ENCODE measurements at regions not wholly inside any gene's neighbourhood (a gene's known extent, or its start where the extent isn't known, plus 50 kb on each side); places are given as distances from the start of the nearest gene placed in this dataset.

DNA sequence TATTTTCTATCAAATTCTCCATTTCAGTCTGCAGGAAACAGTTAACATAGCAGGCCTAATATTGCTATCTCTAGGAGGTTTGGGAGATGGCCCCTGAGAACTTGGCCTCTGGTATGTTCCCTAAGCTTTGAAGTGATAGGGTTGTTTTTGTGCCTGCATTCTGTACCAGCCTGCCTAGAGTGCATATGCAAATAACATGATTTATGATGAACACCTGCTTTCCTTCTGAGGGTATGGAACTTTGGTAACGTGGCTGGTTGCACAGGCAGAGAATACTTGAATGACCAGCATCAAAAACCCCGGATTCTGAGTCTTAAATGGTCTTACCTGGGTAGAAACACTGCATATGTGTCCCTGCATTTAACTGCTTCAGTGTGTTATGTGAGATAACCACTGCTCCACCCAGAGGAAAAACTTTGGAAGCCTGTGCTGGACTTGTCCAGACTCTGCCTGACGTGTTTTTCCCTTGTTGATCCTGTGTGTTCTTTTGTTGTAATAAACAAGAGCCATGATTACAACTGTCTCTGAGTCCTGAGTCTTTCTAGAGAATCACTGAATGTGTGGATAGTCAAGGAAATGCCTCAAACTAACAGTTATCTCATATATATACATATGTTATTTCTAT, 111.3 kb upstream of the ABCA1 start:
- TF ChIP-seq, protein P1, sequence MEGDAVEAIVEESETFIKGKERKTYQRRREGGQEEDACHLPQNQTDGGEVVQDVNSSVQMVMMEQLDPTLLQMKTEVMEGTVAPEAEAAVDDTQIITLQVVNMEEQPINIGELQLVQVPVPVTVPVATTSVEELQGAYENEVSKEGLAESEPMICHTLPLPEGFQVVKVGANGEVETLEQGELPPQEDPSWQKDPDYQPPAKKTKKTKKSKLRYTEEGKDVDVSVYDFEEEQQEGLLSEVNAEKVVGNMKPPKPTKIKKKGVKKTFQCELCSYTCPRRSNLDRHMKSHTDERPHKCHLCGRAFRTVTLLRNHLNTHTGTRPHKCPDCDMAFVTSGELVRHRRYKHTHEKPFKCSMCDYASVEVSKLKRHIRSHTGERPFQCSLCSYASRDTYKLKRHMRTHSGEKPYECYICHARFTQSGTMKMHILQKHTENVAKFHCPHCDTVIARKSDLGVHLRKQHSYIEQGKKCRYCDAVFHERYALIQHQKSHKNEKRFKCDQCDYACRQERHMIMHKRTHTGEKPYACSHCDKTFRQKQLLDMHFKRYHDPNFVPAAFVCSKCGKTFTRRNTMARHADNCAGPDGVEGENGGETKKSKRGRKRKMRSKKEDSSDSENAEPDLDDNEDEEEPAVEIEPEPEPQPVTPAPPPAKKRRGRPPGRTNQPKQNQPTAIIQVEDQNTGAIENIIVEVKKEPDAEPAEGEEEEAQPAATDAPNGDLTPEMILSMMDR (tag by site-specific recombination; IDR thresholded peaks at IDR 0.05): no peak
- TF ChIP-seq, protein P2, sequence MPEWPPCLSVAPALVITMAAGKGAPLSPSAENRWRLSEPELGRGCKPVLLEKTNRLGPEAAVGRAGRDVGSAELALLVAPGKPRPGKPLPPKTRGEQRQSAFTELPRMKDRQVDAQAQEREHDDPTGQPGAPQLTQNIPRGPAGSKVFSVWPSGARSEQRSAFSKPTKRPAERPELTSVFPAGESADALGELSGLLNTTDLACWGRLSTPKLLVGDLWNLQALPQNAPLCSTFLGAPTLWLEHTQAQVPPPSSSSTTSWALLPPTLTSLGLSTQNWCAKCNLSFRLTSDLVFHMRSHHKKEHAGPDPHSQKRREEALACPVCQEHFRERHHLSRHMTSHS (tag by site-specific recombination; IDR thresholded peaks at IDR 0.05): no peak
- TF ChIP-seq ZNF114 (tag by site-specific recombination; IDR thresholded peaks at IDR 0.05) (no peak), YY1 (tag by site-specific recombination; IDR thresholded peaks at IDR 0.05) (no peak)
